SK-N-MC (cell line): ENCODE measurements at regions not wholly inside any gene's neighbourhood (a gene's known extent, or its start where the extent isn't known, plus 50 kb on each side); places are given as distances from the start of the nearest gene placed in this dataset.

Source experiments
- EZH2 ChIP-seq: fragments of 200-600 bp; sonication (generic); IDR thresholded peaks from one replicate; pipeline ENCODE4 v1.6.1; 2017; ENCODE audit warnings: antibody characterized with exemption
- FOXP2 ChIP-seq: optimal IDR thresholded peaks from 2 replicates; pipeline ENCODE3; 2011; ENCODE audit warnings: mild to moderate bottlenecking, moderate library complexity; ENCODE audit not compliant: insufficient read depth; ENCODE audit errors: extremely low read length, control extremely low read depth
- POLR2AphosphoS5 ChIP-seq: IDR thresholded peaks from 2 replicates; pipeline ENCODE4 v1.6.1; 2012; ENCODE audit warnings: mild to moderate bottlenecking, low read depth, low read length, borderline replicate concordance

DNA sequence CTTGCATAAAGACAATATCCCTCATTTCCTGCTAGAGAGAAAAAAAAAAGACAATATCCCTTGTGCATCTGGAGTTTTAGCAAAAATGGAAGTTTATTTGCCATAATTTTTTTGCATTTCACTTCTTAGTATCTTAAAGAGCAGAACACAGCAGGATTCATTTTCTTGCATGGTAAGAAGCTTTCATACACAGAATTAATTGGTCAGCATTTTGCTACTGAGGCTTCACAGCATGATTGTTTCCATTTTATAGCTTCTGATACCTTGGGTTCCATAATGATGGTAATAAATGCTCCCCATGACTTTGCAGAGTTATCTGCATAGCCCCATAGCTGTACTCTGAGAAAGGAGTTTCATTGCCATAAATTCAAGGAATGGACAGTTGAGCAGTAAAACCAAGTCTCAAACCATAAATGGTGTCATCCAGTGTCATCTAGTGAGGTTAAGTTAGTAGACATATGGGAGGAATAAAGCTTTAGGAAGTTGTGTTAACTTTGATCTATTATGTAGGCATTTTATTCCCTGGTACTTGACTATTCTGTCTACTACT, 88.8 kb upstream of the PLD5 start:
- peak; percentile 40; the same call in 1 of the 2 replicates for TF ChIP-seq POLR2AphosphoS5
- TF ChIP-seq EZH2 = no peak
- no peak for TF ChIP-seq FOXP2
